Medulla oblongata (tissue), 1 donor: ENCODE measurements at regions not wholly inside any gene's neighbourhood (a gene's known extent, or its start where the extent isn't known, plus 50 kb on each side); places are given as distances from the start of the nearest gene placed in this dataset.
"Not testable (repeated sequence)": the region's sequence is repeated elsewhere in the genome, so short reads cannot be mapped to it uniquely, and the experiment has no call there.

Experiments used
- DNase-seq: peaks from one replicate; pipeline ENCODE4 v3.0.0-alpha.2; 2015; ENCODE audit errors: extremely low spot score

DNA sequence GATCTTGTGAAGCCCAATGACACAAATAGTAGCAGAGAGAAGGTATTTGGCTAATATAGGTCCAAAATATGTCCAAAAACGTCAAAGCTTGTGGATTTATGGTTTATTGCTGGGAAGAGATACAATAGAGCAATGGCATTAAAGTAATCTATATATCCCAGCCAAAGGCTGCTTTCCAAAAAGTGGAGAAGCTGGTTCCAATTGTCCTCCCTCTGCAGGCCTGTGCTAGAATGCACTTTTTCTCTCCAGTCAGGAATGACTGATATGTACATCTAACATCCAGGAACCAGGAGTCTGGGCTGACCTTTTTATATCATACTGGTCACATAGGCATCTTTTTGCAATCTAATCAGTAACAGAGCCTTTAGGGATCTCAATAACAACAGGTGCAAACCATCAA lies 167.1 kb upstream of the FAM3C start:
- no peak for DNase-seq

DNA sequence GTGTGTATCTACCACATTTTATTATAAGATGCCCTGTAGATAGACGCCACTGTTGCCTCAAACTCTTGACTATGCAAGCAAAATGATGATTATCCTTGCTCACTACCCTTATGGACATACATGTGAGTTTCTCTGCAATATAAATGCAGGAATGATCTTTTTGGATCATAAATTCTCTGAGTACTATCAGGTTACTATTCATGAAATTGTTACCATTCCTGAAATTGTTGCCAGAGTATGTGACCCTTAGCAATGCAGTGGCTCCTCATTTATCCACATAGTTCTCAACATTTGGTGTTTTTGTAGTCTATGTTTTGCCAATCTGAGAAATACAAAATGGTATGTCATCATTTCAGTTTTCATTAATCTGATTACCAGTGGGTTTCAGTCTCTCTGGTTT lies 166.2 kb upstream of the FAM3C start:
- no peak for DNase-seq

DNA sequence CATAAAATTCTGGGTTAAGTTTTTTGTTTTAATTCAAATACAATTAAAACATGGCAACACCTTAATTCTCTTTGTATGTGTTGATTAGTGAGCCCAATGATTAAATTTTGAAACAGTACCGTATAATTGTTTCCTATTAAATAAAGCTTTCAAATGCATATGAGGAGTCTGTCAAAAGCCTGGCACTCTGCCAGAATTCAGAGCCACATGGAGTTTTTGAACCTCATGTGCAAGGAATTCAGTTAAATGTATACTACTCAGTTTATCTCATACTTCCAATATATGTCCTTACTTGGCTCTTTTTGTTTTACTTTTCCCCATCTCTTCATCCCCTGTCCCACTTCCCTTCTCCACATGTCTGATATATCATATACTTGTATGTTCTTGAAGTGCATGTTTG lies 165.6 kb upstream of the FAM3C start:
- no peak for DNase-seq

DNA sequence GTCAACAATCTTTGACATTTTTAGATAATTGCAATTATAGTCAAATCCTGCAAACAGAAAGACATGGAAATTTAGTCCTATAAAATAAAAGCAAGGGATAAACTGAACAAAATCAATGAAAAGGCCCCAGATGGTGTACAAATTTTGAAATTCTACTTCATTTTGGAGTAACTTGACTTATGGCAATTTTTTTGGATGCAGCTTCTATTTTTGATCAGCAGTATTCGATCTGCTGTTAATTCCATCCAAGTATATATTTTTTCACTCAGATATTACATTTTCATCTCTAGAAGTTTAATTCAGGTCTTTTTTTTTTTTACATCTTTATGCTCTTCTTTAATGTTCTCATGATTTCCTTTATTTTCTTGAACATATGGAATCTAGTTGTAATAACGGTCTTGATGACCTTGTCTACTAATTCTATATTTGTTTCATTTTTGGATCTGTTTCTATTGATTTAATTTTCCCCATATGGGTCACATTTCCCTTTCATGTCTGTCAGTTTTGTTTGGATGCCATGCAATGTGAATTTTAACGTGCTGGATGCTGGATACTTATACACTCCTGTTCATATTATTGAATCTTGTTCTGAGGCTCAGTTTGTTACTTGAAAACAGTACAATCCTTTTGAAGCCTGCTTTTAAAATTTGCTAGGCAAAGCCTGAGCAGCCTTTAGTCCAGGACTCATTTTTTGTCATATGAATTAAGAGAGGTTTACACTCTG lies 164.3 kb upstream of the FAM3C start:
- no peak for DNase-seq

DNA sequence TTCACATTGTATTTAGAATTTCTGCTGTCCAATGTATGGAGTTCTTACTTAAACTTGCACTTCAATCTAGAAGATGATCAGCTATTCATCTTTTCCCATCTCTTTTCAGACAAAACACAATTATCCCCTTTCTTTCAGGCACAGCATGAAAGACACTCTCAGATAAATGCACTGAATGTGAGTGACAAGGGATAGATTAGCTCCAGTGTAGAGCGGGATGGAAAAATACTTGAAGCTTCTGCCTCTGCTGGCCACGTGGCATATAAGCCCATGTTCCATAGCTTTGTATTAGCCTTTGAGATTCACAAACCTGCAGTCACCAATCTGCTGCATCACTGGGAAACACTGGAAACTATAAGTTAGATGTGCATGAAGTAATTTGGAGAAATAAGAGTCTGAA lies 162.2 kb upstream of the FAM3C start:
- DNase-seq, result peak; percentile 42

DNA sequence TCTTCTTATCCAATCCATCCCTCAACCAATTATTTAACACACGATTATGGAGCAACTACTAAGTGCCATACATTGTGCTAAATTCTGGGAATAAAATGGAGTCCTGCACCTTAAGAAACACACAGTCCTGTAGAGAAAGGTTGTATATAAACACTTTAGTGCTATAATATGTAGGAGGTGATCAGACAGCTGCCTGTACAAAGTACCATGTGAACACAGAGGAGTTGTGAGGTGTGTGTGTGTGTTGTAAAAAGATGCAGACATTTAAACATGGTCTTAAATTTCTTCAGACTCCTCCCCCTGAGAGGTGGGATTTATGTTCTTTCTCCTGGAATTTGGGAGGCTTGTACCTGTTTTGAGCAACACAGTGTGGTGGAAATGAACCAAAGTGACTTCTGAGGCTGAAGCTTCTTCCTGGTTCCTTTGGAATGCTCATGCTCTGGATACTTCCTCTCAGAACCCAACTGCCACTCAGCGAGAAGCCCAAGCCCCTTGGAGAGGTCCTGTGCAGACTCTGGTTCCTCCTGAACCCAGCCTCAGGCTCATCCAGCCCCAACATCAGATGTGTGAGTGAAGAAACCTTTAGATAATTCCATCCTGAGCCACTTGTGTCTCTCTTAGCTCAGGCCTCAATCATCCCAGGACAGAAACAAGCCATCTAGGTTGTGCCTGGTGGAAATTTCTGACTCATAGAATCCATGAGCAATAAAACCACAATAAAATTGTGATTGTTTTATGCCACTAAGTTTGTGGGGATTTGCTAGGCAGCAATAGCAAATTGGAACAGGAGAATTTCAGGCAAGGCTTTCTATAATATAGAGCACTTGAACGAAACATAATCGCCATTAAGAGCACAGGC lies 161.2 kb upstream of the FAM3C start:
- no peak for DNase-seq

DNA sequence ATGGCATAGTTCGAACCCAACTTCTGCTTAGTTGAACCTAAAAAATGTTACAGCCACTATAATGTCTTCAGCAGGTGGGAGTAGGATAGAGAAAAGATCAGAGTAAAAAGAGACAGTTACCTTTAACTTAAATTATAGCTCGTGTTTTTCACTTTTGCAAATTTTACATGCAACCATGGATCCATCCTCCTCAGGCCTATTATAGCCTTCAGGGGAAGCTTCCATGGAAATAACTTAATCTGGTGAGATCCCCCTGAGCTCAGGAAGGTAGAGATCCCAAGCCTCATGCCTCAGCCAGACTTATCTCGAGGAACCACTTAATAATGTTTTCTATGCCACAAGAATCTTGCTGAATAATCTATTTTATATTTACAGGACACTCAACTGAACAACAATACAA lies 159.4 kb upstream of the FAM3C start:
- DNase-seq, result no peak

DNA sequence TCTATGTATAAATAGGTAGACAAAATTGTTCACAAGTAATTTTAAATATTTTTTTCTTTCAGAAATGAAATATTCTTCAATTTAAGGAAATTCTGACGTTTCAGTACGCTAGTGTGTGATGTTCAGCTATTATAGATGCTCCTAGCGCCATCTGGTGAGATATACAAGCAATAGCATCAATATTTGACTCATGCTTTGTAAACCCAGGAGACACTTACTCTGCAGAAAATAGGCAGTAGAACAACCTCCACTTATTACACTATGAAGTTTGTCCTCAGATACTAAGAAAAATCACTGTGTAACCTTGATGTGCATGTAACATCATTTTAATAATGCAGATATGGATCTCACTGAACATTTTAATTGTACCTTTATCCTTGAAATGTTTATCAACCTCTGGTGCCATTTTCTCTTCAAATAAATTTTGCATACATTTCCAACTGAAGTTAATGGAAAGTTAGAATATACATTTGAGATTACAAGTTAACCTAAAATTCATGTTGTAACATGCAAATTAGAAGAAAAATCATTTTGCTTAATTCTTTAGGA lies 151.5 kb upstream of the FAM3C start:
- peak; percentile 74 for DNase-seq

DNA sequence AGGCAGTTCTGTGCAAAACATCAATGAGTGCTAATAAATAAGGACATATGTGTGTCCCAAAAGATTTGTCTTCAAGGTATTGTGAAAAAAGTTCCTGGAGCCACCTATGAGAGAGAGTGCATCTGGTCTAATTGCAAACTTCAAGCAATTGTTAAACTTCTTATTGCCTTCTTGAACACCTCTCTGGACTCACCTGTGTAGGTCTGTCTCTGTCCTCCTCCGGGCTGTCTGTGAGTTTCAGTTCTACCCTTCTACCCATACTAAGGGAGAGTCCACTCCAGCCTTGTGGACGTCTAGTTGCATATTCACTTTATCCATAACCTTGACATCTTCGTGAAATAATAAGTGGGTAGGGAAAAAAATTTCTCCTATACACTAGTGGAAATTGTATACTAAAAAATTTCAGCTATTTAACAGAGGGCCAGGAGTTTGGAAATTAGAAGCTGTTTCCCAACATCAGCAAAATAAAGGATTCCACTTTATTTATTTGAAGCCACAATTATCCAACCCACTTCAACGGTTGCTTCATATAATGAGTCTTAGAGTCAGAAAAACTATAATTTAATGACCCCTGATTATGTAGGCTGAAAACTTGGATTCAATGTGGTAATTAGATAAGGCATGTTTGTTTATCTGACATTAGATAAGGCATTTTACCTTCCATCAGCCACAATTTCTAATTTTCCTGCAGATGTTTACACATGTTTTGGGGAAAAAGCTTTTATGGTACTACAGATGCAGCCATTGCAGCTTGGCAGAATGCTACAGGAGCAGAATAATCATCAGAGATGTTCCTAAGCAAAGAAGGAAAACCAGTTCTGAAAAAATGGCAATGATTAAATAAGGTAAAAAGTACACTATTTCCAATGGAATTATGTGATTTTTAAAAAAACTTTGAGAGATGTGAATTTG lies 150.8 kb upstream of the FAM3C start:
- DNase-seq, result no peak

DNA sequence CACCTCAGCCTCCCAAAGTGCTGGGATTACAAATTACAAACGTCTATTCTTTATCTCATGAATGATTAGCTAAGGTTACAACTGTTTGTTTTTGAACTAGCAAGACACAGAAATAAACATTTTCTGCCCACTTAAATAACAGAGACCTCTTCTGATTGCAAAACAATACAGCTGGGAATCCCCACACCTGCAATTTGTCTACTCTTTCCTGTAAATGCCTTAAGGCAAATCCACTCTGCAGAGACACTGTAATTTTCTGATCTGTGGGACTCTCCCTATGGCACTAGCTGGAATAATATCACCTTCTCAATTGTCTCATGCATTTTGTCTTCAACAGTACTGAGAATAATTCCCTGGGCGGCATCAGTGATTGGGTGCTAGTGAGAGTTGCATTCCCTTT lies 149.3 kb upstream of the FAM3C start:
- no peak for DNase-seq

DNA sequence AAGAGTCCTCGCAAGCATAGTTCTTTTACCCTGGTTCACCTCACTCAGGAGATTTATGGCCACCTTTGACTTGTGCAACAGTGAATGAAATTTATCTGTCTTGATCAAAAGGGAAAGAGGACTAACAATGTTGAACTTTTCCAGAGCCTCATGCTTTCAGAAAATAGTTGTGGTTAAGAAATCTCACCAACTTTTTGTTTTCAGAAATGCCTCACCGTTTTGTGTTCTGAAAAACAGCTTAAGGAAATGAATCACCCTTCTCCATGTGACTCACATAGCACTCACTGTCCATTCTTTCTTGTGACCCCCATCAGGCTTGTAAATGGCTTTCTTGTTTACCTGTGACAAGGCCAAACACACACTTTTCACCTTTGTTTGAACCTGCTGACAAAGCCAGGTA lies 148.6 kb upstream of the FAM3C start:
- DNase-seq, result no peak

DNA sequence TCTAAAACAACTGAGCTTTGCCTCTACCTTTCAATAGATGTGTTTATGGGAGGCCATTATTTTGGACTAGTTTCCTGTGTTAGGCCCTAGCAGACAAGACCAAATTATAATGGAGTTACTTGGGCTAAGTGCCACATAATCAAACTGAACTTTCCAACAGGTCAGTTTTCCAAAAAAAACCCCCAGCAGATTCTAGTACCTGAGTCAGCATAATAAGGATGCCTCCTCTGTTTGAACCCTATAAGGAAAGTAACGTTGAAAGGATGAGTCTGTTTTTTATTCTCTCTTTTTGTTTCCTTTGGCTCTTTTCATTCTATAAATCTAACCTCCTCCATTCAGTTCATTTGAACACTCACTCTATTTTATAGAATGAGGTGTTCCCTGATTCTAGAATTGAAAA lies 148.1 kb upstream of the FAM3C start:
- no peak for DNase-seq

DNA sequence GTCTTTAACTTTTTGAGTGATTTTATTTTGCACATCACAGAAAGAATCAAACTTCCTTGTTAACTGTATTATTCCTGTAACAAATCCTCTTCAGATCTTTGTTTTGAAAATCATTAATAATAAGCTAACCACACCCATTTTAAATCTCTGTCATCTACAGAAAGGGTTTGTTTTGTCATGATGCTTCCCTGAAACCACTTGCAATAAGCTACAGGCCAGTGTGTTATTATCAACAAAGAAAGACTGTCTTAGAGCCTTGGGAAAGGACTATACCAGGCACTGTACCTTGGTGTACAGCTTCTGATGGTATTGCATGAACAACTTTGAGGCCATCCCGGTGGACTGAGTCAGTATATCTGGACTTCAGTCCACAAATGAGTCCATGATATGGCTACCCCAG lies 145.3 kb upstream of the FAM3C start:
- no peak for DNase-seq

DNA sequence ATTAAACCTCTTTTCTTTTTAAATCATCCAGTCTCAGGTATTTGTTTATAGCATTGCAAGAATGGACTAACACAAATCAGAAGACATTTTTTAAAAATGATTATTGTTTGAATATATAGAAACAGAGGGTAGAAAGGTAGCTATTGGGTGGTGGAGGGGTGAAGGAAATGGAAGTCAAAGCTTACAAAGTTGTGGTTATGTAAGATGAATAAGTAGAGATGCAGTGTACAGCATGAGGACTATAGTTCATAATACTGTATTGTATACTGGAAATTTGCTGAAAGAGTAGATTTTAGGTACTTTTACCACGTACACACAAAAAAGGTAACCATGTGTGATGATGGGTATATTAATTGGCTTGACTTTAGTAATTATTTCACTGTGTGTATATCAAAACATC lies 144.0 kb upstream of the FAM3C start:
- no peak for DNase-seq

DNA sequence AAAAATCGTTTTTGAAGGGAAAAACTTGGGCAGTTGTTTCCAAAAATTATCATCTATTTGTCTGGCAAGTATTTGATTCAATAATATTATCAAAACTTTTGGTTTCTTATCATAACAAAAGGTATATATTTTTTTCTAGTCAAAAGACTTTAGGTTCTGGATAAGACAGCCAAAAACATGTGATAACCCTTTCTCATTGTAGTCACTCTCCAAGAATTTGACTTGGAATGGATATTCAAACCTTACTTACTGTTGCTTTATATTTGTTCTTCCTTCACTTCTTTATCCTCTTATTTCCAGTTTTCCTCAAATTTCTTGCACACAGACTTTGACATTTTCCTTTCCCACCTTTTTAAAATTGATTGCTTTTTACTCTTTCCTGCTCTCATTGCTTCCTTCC lies 140.9 kb upstream of the FAM3C start:
- no peak for DNase-seq

DNA sequence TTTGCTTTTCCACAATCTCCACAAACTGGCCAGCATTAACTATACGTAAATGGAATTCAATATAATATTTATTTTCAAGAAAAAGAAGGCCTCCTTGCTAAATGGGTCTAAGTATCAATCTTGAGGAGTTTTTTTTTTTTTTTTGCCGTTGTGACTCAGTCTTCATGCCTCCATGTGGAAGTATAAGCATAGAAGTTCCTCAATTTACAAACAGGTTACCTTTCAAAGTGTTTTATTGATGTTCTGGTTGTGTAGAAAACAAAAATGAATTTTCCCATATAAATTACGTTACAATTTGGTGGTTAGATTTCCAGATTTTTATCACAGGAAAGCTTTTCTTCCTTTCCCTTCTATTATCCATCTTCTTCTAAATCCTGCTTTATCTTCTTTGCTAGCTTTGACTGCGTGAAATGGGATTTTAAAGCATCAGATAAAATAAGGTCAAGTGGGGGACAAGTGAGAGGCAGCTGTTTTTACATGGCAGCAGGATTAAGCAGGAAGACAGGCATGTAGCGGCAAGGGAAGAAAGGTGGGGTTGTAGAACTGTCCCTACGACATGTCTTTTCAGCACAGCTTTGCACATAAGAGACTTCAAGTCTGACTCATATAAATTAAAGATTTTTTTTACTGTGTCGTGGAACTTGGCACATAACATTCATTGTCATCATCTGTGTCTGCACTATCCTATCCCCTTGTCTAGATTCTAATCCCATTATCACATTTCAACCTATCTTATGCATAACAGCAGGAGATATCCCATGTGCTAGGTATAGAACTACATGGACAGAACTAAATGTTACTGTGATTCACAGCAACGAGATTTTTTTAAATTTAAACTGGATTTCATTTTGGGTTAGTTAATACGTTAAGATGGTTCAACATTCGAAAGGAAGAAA lies 135.3 kb upstream of the FAM3C start:
- no peak for DNase-seq

DNA sequence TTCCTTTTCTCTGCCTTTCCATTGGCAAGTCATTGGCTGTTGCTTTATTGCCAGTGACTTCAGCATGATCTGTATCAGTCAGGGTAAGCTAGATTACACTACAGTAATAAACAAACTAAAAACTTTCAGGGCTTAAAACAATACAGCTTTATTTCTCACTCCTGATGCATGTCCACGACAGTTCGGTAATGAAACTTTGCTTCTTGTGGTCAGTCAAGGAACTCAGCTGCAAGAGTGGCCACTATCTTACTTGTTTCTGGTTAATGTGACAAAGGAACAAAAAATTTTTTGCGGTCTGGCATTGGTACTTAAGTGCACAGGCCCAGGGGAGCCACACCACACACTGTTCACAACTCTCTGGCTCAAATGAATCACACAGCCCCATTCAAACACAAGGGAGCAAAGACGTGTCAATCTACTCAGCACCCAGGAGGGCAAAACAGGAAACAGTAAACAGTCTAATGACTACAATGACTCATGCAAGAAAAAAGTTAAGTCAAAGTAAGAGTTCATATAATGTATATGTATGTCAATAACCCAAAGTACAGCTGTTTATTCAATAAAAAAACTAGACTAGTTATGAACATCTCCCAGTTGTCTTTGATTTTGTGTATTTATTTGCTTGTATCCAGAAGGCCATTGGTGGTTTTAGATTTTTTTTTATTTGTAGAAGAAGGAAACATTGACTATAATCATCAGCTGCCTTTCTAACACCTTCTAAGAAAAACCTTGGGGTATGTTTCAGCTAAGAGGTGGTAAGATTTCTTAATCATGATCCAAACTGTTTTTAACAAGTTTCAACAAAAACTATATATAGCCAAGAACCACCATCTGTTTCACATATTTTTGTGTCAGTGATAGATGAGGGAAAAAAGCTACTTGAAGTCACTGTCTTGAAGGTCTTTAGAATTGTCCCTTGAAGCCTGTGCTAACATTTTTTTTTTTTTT lies 134.4 kb upstream of the FAM3C start:
- DNase-seq, result no peak

DNA sequence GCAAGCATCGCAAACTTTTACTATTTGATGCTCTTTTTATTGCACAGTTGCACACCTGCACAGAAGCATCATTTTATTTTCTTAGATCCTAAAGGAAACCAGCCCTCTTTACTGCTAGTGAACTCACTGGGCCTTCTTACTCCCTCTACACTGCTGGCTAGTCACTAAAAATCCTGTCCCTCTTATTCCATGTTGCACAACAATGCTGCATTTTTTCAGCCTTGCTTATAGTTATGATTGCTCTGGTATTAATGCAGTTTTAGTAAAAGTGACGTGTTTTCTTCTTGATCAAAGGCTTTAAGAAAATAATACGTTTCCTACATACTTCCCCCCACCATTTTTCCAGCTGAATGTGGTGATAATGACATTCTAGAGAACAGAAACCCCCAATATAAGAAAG lies 132.9 kb upstream of the FAM3C start:
- no peak for DNase-seq

DNA sequence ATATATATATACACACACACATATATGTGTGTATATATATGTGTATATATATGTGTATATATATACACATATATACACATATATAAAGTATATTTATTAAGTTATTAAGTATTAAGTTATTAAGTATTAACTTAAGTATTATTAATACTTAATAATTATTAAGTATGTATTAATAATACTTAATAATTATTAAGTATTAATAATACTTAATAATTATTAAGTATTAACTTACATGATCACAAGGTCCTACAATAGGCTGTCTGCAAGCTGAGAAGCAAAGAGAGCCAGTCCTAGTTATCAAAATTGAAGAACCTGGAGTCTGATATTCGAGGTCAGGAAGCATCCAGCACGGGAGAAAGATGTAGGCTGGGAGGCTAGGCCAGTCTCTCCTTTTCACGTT lies 130.1 kb upstream of the FAM3C start:
- not testable (repeated sequence) for DNase-seq
